ENCODE measurements at regions not wholly inside any gene's neighbourhood (a gene's known extent, or its start where the extent isn't known, plus 50 kb on each side); places are given as distances from the start of the nearest gene placed in this dataset.

- no peak overlapping the region for H3K27ac ChIP-seq
- no peak overlapping the region for H3K9ac ChIP-seq (ENCODE audit: low read depth in 2 of 2, low read length in 2 of 2)
- no peak for DNase-seq
- no peaks in the 10 kb centered on the region for H3K9me3 ChIP-seq
- intact Hi-C loops (cut with DNase I) = no loop called here
- H3K4me3 ChIP-seq = no peak overlapping the region
- H3K27me3 ChIP-seq = no peaks in the 10 kb centered on the region
- TF ChIP-seq CTCF (IDR thresholded peaks at IDR 0.05) = no peak
- no peaks in the 10 kb centered on the region for H3K36me3 ChIP-seq
- no peaks in the 10 kb centered on the region for H3K4me1 ChIP-seq
These were observed 1158.5 kb downstream of the PCDH9 start for GRCh38 chr13:66071608-66072007.

DNA sequence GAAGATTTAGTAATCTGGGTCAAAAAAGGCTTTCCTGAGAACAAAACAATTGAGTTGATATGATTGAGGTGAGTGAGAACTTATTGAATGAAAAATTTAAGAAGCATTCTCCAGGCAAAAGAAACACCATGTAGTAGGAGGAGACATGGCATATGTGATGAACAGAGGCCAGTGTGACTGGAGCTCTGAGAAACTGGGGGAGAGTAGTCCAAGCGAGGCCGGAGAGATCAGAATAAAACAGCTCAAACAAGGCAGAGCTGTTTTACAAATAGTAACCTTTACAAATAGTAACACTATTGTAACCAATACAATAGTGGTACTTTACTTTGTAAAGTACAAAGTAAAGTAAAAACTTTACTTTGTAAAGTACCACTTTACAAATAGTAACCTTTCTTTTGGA is 1159.1 kb downstream of the PCDH9 start:
- Histone ChIP-seq H3K36me3 (no peaks in the 10 kb centered on the region), H3K27ac (no peak overlapping the region), H3K4me1 (no peaks in the 10 kb centered on the region), H3K27me3 (no peaks in the 10 kb centered on the region), H3K4me3 (no peak overlapping the region), H3K9ac (ENCODE audit: low read depth in 2 of 2, low read length in 2 of 2) (no peak overlapping the region), H3K9me3 (no peaks in the 10 kb centered on the region)
- no peak for DNase-seq
- intact Hi-C loops (cut with DNase I) = no loop called here
- no peak for TF ChIP-seq CTCF (IDR thresholded peaks at IDR 0.05)

DNA sequence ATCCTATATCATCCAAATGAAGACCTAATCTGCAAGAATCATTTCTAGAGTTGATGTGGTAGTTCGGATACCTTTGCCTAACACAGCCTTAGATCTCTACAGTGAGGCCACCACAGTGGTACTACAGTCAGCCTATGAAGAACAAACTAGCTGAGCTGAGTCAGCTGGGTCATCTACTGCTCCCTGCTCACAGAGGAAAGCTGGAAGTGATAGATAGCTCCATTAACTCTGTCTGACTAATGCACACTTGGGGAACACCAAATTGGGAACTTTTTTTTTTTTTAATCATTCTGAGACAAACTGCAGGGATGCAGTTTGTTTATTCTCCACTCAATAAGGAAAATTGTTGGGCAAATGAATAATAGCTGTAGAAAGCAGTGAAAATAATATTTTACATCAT is 1160.6 kb downstream of the PCDH9 start:
- H3K36me3 ChIP-seq = no peaks in the 10 kb centered on the region
- H3K27ac ChIP-seq = no peak overlapping the region
- no peaks in the 10 kb centered on the region for H3K4me1 ChIP-seq
- DNase-seq = no peak
- H3K4me3 ChIP-seq = no peak overlapping the region
- intact Hi-C loops (cut with DNase I) = no loop called here
- no peak for TF ChIP-seq CTCF (IDR thresholded peaks at IDR 0.05)
- no peaks in the 10 kb centered on the region for H3K27me3 ChIP-seq
- no peak overlapping the region for H3K9ac ChIP-seq (ENCODE audit: low read depth in 2 of 2, low read length in 2 of 2)
- H3K9me3 ChIP-seq = no peaks in the 10 kb centered on the region

DNA sequence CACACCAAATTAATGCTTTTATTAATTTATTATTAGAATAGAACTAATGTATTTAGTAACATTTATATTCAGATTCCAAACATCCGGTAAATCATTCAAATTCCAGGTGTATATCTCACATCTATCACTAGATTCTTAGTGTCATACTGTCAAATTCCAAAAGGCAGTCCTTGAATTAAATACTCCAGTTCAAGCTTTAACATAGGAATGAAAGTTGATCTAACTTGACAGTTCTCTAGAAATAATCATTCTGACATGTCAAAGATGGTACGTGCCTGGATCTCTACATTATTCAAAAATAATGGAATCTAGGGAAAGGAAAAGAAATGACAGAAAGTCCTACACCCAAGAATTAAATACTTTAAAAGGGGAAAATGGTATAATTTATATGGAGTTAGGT is 1161.5 kb downstream of the PCDH9 start:
- TF ChIP-seq CTCF (IDR thresholded peaks at IDR 0.05) = no peak
- no peaks in the 10 kb centered on the region for H3K36me3 ChIP-seq

GRCh38 chr13:66048888-66049287 is 1181.2 kb downstream of the PCDH9 start:
- H3K9me3 ChIP-seq = no peaks in the 10 kb centered on the region
- no peak for TF ChIP-seq CTCF (IDR thresholded peaks at IDR 0.05)
- intact Hi-C loops (cut with DNase I) = no loop called here

More for the DNA sequence above, 1161.5 kb downstream of the PCDH9 start:
- H3K9me3 ChIP-seq = no peaks in the 10 kb centered on the region
- intact Hi-C loops (cut with DNase I) = no loop called here
- DNase-seq = no peak
- no peak overlapping the region for H3K27ac ChIP-seq
- no peak overlapping the region for H3K4me3 ChIP-seq
- no peaks in the 10 kb centered on the region for H3K27me3 ChIP-seq
- H3K9ac ChIP-seq (ENCODE audit: low read depth in 2 of 2, low read length in 2 of 2) = no peak overlapping the region
- no peaks in the 10 kb centered on the region for H3K4me1 ChIP-seq

GRCh38 chr13:66040506-66040905 is 1189.6 kb downstream of the PCDH9 start:
- no peak overlapping the region for H3K4me3 ChIP-seq
- no peaks in the 10 kb centered on the region for H3K9me3 ChIP-seq
- H3K27ac ChIP-seq = no peak overlapping the region
- H3K36me3 ChIP-seq = no peaks in the 10 kb centered on the region
- no peak for TF ChIP-seq CTCF (IDR thresholded peaks at IDR 0.05)
- H3K9ac ChIP-seq (ENCODE audit: low read depth in 2 of 2, low read length in 2 of 2) = no peak overlapping the region
- no peaks in the 10 kb centered on the region for H3K4me1 ChIP-seq
- H3K27me3 ChIP-seq = no peaks in the 10 kb centered on the region
- DNase-seq = no peak
- intact Hi-C loops (cut with DNase I) = no loop called here

More at GRCh38 chr13:66048888-66049287, 1181.2 kb downstream of the PCDH9 start:
- DNase-seq = no peak
- Histone ChIP-seq H3K9ac (ENCODE audit: low read depth in 2 of 2, low read length in 2 of 2) (no peak overlapping the region), H3K4me1 (no peaks in the 10 kb centered on the region), H3K27me3 (no peaks in the 10 kb centered on the region), H3K27ac (no peak overlapping the region), H3K36me3 (no peaks in the 10 kb centered on the region), H3K4me3 (no peak overlapping the region)

Data from colonic mucosa (tissue), 4 donors.